ENCODE measurements at regions not wholly inside any gene's neighbourhood (a gene's known extent, or its start where the extent isn't known, plus 50 kb on each side); places are given as distances from the start of the nearest gene placed in this dataset.

DNA sequence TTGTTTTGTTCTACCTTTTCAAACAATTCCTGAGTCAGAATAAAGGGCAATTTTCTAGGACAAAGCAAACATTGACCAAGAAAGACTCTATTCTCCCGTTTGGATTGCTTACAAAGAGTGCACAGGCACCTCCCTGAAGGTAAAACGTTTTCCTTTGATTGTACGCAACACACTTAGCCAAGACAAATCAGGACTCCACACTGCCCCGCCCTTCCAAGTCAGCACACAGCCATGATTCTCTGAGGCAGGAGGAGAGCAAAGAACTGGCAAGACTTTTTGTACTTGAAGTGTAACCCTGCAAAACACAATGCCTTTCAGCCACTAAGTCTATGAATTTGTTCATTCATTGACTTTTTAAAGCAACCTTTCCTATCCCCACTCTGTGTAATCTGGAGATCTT is 85.0 kb upstream of the FAM180A start:
- DNase-seq = no peak
- intact Hi-C loops (cut with DNase I) = no loop called here

DNA sequence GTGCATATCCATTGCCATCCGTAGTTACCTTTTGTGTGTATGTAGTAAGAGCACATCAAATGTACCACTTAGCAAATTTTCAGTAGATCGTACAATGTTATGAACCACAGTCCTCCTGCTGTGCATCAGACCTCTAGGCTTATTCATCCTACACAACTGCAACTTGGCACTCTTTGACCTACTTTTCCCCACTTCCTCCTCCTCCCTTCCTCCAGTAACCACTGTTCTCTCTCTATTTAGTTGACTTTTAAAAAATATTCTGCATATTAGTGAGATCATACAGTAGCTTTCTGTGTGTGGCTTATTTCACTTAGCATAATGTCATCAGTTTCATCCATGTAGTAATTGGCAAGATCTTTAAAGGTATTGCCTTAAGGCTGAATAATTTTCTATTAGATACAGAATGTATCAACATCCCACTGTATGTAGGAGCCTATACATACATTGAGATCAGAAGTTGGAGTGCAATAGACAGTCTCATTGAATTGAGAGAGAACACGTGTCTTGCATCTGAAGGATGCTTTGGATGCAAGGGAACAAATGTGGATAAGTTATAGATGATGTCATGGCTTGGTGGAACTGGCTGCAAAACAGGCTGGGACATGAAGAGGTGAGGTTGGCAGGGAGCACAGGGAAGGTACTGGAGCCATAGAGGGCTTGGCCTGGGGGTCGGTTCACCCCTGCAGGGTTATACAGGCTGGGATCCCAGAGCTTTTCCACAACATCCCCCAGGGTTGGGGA is 83.0 kb upstream of the FAM180A start:
- intact Hi-C loops (cut with DNase I) = no loop called here
- peak in 5 of 42 donors; percentile 15 to 59 (median 29) for DNase-seq

DNA sequence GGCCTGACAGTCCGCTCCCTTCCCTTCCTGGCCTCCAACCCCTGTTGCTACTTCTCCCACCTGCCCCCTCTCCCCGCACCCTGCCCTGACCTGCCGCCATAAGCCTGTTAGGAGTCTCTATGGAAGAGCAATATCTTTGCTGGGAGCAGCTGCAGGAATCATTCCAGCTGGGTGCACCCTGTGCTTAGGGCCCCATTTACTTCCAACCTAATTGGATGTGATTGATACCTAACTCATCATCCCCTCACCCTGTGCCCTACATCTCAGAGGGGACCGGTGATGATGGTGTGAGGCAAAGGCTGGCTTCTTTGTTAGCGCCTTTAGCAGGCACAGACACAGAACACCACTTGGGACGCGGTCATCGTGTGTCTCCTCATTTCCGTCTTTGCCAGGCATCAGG is 80.0 kb upstream of the FAM180A start:
- DNase-seq = no peak
- intact Hi-C loops (cut with DNase I) = no loop called here

DNA sequence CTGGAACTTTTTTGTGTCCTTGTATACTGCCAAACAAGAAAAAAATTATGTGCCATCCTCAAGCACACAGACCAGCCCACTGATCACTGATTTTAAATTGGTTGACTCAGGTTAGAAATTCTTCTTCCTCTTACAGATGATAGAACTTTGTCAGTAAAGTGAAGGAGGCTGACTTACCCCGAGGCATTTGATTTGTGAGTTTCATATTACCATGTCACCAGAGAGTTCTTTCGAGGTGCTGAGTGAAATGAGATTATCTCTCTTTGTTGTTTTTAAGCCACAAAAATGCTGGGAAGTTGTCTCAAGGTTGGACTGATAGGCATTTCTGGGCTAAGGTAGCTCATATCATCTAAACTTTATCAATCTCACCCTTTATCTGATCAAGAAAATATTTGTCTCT is 78.8 kb upstream of the FAM180A start:
- intact Hi-C loops (cut with DNase I) = no loop called here

DNA sequence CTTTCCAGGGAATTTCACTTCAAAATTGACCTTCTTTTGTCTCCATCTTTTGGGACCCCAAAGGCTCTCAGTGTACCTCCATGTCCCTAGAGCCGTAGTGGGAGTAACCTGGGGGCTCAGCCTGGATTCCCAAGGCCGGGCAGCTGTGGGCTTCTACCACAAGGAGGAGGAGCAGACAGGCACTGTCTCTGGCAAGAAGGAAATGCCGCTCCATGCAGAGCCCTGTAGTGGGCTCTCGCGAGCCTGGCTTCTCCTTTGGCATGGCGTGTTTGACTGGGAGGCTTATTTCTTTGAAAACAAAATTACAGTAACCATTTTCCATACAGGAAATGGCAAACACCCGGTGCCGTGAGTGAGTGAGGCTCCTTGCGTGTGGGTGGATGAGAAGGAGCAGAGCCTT is 76.8 kb upstream of the FAM180A start:
- DNase-seq = peak in 1 of 42 donors; percentile 15
- intact Hi-C loops (cut with DNase I) = no loop called here

More for the DNA sequence above, 78.8 kb upstream of the FAM180A start:
- no peak for DNase-seq

DNA sequence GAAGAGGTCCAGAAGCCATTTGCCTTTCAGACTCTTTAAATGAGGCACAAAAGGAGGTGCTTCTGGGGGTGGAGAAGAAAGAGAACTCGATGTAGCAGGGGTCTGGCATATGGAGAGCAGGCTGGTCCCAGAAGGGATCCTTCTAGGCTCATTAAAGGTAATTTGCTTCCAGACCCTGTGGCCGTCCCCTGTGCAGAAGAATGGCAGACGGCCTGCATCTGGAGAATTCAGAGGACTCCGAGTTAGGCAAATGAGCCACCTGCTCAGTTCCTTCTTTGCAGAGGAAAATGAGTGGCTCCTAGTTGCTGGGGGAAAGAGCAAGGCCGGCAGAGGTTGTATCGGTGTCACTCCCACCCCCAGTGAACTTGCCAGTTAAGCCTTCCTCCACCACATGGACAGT is 73.8 kb upstream of the FAM180A start:
- intact Hi-C loops (cut with DNase I) = no loop called here
- DNase-seq = no peak

DNA sequence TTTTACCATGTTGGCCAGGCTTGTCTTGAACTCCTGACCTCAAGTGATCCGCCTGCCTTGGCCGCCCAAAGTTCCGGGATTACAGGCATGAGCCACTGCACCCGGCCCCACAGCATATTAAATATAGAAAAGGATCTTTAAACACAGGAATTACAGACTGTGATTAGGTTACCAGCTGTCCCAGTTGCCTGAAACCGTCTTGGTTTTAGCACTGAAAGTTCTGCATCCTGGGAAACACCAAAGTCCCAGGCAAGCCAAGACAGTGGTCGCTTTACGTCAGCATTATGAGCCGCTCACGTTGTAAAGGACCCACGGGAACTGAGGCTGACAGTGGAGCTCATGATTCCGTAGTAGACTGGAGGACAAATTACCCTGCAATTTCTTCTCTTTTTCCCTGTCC is 69.0 kb upstream of the FAM180A start:
- intact Hi-C loops (cut with DNase I) = no loop called here
- DNase-seq = no peak

DNA sequence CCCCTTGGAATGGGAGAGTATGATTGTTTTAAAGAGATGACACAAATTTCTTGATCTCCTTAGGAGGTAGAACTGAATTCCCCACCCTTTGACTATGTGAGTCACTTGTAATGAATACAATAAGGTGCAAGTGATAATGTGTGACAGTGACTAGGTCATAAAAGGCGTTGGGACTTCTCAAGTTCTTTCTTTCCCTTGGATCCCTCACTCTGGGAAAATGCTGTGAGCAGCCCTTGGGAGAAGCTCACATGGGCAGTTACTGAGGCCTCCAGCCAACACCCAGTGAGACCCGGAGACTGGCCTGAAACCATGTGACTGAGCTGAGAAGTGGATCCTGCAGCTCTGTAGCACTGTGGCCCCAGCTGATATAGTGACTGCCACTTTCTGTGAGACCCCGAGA is 66.4 kb upstream of the FAM180A start:
- intact Hi-C loops (cut with DNase I) = no loop called here

DNA sequence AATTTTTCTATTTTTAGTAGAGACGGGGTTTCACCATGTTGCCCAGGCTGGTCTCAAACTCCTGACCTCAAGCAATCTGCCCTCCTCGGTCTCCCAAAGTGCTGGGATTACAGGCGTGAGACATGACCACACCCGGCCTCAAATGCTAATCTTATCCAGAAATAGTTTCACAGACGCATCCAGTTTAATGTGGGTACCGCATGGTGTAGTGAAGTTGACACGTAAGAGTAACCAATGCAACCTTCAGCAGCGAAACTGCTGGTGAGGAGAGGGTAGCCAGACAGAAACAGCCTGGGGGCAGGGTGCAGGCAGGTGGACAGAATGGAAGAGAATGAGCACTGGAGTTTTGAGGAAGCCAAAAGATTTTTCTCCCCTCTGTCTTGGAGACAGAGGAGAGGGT is 63.5 kb upstream of the FAM180A start:
- intact Hi-C loops (cut with DNase I) = no loop called here
- DNase-seq = no peak

More for the DNA sequence above, 66.4 kb upstream of the FAM180A start:
- no peak for DNase-seq

DNA sequence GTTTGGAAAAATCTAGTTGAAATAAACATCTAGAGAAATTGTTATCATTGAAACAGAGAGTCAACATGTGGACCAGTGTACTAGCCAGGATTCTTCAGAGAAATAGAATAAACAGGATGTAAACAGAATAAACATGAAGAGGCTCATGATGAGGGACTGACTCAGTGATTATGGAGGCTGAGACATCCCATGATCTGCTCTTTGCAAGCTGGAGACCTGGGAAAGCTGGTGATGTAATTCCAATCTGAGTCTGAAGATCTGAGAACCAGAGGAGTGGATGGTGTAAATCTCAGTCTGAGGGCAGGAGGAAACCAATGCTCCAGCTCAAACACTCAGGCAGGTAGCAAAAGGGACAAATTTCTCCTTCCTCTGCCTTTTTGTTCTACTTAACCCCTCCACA is 62.9 kb upstream of the FAM180A start:
- DNase-seq = no peak
- intact Hi-C loops (cut with DNase I) = no loop called here

DNA sequence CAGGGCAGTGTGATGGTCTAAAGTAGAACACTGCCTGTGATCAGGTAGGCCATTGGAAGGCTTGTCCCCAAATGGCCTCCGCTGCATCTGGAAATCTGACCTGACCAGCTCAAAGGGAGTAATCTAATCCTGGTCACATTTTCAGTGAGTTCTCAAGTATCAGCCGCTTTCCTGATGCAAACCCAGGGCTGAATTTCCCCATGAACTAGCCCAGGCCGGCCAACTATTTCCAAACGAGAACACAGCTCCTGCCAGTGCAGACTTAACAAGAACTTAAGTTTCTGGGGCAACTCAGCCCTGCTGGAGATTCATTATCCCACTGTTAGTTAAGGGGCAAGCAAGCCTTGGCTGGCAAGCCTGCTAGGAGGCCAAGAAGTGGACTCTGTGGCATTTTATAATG is 59.6 kb upstream of the FAM180A start:
- peak in 17 of 42 donors; percentile 9 to 69 (median 29) for DNase-seq
- intact Hi-C loops (cut with DNase I) = no loop called here

DNA sequence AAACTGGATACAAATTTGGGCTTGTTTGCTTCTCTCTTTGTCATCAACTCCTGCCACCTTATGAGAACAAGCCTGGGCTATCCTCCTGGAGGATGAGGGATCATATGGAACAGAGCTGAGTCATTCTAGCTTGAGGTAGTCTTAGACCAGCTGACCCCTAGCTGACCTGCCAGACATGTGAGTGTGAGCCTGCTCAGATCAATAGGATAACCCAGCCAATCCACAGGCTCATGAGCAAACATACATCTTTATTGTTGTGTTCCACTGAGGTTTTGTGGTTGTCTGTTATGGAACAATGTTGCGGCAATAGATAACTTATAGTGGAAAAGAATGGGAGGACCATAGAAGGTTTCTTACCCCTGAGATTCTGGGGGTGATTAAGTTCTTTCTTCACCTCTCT is 54.5 kb upstream of the FAM180A start:
- intact Hi-C loops (cut with DNase I) = loop anchor here (5.0 kb wide), 1 partner anchor 209 kb away; no protein-coding TSS in a partner anchor
- DNase-seq = no peak

DNA sequence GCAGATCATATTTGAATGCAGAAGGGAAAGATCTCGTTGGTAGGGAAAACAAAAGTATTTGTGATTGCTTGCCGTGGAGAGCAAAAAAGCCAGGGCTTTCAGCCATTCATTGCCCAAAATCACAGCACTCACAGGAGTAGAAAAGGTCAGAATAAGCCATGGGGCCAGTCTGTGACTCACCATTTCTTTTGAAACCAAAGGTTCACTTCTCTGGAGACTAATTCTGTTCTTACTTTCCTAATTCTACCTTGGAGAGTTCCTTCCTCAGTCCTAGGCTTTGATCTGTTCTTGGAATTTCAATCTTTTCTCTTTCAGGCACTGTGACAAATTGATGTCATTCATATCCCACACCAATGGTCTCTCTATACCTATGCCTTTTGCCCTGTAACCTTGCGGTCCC is 54.1 kb upstream of the FAM180A start:
- intact Hi-C loops (cut with DNase I) = loop anchor here (5.0 kb wide), 1 partner anchor 210 kb away; no protein-coding TSS in a partner anchor
- DNase-seq = no peak

DNA sequence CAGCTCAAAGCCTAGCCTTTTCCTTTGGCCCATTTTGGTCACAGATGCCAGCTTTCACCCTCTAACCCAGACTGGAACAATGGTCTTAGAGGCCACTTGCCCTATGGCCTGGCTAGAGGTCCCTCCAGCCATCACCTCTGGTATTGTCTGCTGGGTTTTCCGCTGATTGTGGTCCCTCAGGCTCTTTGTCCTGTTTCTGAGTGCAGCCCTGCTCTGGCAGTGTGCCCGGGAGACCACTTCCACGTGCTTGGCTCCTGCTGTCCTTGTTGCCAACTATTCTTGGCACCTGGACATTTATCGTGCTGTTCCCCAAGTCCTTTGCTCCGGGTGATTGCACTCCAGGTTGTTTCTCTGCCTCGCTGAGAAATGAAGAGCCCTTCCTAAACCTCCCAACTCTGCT is 53.3 kb upstream of the FAM180A start:
- DNase-seq = peak in 1 of 42 donors; percentile 45
- intact Hi-C loops (cut with DNase I) = loop anchor here (5.0 kb wide), 1 partner anchor 210 kb away; no protein-coding TSS in a partner anchor

DNA sequence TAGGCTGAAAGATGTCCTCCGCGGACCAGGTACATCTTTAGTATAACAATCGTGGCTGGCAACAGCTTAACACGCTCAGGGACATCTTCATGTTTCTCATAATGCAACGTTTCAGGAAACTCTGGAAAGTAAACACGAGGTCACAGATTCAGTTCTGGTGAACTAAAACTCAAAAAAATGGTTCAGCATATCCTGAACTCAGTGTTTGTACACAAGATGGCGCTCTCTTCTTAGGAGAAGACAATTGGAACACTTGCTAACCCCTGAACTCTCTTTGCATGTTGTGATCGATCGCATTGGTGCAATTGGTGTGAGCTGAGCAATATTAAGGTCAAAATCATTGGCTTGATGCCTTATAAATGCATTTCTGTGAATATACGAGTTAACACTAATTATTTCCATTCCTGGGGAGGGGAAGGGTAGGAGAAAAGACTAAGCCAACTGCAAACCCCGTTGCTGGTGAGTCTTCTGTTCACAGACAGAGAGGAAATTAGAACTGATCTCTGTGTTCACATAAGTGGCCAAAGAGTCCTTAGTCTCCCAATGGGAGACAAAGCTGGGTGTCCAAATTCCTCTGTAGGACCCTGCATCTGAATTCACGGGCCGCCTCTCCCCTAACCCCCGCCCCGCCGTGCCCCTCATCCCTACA is 52.6 kb upstream of the FAM180A start:
- intact Hi-C loops (cut with DNase I) = loop anchor here (5.0 kb wide), 1 partner anchor 211 kb away; no protein-coding TSS in a partner anchor

DNA sequence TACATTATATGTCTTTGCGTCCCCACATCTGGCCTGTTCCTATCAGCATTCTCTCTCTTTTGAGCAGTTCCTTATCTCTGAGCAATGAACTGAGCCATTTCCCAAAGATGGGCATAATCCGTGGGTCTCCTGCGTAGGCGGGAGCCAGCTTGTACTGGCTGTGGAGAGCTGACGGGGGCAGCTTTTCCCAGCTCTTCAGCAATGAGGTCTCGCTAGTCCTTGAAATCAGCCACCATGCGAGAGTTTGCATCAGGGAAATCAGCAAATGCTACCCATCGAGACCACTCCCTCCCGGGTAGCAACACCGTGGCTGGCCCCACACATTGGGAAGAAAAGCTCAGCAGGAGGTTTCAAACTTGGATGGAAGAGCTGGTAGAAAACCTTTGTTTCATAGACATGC is 51.9 kb upstream of the FAM180A start:
- DNase-seq = peak in 1 of 42 donors; percentile 18
- intact Hi-C loops (cut with DNase I) = loop anchor here (5.0 kb wide), 1 partner anchor 212 kb away; no protein-coding TSS in a partner anchor

More for the DNA sequence above, 52.6 kb upstream of the FAM180A start:
- peak in 11 of 42 donors; percentile 22 to 73 (median 51) for DNase-seq

DNA sequence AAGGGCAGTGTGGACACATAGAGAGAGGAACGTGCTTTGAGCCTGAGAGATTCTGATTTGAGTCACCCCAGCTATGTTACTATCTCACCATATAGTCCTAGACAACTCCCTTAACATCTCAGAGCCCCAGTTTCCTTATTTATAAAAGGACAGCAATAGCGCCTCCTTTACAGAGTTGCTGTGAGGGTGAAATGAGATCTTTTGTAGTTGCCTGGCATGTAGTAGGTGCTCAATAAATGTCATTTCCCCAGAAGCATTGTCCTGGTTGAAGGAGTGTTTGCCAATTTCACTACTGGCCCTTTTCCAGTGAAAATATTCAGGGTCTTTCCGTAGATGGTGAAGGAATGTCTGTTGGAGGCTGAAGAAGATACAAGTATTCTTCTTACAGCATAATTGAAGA is 51.3 kb upstream of the FAM180A start:
- DNase-seq = no peak
- intact Hi-C loops (cut with DNase I) = loop anchor here (5.0 kb wide), 1 partner anchor 212 kb away; no protein-coding TSS in a partner anchor

All from head of caudate nucleus (tissue), 42 donors.